HG03378 (cell line): ENCODE measurements at regions not wholly inside any gene's neighbourhood (a gene's known extent, or its start where the extent isn't known, plus 50 kb on each side); places are given as distances from the start of the nearest gene placed in this dataset.

Experiments
- ATAC-seq: cut with Tn5 transposase; IDR thresholded peaks from one replicate; pipeline ENCODE4 v1.9.1; 2021; ENCODE audit warnings: mild to moderate bottlenecking, moderate library complexity; ENCODE audit not compliant: unreplicated experiment

DNA sequence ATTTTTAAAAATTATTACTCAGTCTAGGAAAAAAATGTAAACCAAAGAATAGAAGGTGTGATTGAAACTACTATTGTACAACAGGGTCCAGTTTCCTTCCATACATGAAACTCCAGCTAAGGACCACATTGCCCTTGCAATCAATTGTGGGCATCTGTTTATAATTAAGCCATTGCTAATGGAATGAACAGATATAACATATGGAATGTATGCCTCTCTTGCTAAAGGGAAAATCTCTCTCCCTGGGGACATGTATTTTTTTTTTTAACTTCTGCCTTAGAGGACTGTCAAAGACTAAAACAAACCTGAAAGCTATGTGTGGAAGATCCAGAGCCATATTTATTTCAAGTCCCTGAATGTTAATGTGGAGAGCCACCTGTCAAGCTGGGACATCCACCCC is 336.8 kb upstream of the MANEA start:
- ATAC-seq, result no peak

DNA sequence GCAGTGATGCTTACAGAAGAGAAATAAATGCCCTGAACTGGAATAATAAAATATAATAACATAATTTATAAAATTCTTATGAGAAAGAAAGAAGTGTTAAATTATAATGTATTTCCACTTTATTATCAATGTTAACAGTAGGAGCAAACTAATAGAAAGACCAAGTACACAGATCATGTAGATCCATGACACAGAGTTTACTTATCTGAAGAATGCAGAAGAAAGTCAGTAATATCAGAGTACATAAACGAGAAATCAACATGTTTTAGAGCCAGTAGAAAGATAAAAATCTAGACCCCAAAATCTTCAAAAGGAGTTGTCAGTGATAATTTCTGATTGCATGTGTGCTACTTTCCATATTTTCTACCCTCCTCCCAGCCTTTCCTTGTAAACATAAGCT is 334.8 kb upstream of the MANEA start:
- ATAC-seq, result no peak

DNA sequence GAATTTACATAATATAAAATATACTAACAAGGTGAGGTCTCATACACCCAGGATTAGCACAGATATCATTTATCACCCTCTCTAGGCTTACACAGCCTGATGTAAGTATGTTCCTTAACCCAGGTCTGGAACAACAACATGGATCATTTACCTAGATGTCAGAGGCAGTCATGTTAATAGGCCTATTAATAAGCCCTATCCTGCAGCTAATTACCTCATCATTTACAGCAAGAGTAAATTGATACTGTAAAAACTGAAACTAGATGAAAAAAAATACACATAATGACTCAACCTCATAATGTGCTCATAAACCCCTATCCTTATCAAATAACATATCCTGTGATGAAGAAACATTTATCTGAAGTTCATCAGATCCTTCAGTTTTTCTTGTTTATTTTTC is 334.3 kb upstream of the MANEA start:
- ATAC-seq, result no peak

DNA sequence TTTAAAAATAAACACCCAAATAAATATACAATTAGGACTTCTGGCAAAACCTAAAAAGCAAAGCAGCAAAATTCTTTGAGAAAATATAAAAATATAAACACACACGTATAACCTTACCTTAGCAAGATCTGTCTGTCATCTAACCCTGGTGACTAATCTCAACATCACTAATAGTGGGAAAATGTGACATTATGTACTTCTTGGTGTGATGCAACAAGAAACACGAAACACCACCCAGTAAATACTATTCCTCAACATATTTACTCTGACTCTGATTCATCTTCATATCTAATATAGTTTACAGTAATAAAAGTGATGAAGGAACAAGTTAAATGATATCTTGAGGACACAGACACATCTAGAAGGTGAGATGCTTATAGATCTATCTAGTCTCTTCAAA is 332.6 kb upstream of the MANEA start:
- no peak for ATAC-seq

DNA sequence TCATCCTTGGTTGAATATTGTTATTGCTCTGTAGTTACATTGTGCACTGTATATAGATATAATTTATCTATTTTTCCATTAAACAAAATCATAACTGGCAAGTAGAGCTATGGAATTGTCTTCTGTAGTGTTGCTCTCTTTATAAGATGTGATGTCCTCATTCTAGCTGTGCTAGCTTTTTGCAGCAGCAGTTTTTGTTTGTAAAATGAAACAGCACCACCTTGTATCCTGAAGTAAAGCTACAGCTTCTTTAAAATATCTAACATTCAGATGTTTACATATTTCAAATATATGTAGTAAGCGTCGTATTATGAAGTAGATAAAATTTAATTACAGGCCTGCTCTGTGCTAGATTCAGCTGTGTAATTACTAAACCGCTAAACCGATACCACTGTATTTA is 328.8 kb upstream of the MANEA start:
- no peak for ATAC-seq

DNA sequence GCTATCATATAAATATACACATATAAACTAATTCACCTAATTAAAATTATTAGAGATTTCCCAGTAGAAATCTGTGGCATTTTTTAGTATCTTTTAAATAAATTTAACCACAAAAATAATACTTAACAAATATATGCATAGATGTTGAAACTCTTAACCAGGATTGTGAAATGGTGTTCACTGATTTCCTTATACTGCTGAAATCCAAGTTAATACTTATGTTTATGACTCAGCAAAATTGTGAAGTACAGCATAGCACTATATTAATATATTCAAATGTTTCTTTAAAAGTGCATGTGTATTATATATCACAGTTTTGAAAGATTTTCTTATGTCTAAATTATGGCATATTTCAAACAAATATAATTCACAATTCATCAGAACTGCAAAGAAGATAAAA is 328.2 kb upstream of the MANEA start:
- no peak for ATAC-seq

DNA sequence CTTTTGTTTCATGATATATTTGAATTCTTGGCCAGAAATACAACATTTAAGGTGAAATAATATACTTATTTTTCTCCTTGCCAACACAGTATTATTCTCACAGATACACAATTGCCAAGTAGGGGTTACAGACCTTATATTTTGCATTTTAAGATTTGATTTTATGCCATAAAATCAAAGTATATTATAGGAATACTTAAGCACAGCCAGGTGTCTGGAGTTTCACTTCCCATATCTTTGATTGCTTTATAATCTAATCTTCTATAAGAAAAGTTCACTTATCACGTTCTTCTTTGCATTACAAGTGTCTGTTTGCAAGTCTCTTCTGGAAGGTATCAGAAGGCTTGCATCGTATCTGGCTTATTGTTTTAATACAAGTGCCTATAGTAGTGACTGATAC is 327.7 kb upstream of the MANEA start:
- ATAC-seq, result no peak

DNA sequence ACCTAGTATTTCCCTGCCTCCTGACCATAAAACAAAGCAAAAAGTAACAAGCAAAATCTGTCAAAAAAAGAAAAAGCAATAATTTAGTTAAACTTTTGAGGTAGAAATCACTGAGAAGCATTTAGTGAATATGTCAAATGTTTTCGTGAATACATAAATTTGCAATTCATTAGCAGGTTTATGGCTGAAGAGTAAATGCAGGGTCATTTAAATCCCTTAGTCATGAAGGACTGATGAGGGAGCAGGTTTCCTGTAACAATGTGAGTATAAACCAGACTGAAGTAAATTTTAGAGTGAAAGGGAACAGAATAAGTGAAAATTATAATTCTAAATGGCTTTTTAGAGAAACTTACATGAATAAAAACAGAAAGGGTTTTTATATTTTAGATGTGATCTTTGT is 313.5 kb upstream of the MANEA start:
- ATAC-seq, result no peak

DNA sequence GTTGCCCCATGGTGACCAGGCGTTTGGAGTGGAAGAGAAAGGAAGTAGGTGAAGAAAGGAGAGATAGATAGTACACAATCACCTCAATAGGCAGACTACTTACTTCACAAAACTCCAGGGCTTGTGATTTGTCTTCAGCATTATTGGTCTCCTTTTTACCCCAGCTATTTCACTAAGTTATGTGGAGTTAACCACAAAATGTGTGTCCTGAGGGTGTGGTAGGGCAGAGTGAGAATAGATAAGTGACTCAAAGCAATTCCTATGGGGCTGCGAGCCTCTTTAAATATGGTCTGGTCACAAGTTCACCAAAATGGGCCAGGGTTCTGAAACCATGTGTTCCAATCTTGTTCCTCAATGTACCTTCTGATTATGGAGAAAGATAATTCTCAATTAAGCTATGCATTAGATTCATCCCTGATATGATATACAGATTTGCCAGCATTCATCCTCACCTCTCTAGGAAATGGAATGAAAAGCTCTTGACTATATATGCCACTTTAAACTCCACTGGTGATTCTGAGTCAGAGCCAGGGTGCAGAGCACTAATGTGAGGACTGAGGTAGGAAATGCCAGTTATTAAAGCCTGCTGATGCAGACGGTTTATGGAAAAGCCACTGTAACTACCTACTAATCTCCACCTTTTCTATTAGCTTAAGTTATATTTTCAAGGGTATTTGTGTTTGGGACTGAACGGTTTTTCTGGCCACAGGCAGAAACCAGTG is 310.6 kb upstream of the MANEA start:
- ATAC-seq, result no peak

DNA sequence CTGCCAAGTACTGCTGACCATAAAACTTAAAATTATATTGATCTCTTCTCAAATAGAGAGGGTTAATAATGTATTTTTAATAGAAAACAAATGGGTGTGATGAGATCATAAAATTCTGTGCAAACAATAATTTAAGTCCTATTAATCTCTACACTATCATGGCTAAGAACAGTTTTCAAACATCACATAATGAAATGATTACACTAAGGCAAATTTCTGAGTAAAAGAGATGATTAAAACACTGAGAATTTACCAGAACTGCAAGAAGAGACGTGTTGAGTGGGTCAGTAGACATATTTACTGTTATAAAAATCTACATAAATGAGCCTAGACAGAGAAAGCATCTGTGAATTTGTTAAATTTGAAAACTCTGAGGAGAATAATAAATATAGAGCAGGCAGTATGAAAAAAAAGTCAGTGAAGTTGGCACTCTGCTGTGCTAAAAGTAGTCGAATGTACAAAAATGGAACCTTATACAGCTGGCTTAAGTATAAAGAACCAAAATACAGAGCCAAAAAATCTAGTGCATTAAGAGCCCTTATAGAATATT is 302.6 kb upstream of the MANEA start:
- no peak for ATAC-seq

DNA sequence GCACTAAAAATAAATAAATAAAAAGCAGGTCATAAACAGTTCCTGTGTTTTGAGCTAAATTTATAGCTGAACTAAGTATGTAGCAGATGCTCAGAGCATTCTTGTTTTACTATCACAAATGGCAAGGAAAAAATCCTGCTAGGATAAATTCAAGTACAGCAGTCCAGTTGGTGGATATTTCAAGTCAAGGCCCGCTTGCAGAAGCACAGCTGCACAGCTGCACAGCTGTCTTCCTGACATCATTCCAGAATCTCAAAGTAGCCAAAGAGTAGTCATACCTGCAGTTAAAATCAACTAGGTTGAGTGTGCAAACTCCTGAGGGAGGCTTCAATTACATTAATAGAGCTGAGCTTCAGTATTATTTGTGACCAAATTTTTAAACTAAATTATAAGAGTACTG is 297.7 kb upstream of the MANEA start:
- ATAC-seq, result no peak

DNA sequence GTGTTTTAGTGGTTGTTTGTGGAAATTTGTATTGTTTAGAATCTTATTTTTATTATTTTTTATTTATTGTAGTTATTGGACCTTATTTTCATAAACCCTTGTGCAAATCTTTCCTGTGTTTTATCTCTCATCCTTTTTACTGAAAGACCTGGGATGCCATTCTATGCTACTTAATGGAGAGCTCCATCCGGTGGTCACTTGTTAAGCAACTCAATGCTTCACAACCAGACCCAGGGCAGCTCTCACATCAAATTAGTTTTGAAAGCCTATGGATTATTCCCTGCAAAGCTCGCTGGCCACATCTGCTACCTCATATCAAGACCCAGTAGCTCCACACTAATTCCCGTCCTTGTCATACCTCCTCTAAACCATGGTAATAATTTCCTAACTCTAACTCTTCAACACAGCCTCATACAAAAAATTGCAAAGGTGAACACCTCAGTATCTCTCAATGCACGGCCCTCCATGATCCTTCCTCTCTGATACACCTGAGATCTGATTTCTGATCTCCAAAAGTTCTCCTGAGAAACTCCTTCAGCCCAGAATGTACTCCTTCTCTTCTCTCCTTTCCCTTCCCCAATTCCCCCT is 296.6 kb upstream of the MANEA start:
- ATAC-seq, result no peak

DNA sequence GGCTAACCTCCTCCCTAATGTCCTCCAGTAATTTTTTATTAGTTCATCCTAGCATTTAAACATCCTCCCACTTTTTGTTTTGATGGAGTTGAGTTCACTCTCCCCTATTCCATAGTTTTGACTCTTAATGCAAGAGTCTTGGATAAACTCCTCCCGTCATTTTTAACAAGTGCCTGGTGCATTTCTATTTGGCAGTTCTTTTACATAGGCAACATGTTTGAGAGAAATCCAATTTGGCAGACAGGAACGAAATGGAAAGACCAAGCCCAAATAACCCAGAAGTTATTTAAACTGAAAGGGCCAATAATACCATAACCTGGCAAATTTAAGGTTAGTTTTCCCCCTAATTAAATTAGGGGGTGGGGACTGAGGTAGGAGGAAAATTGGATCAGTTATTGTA is 291.5 kb upstream of the MANEA start:
- ATAC-seq, result no peak

DNA sequence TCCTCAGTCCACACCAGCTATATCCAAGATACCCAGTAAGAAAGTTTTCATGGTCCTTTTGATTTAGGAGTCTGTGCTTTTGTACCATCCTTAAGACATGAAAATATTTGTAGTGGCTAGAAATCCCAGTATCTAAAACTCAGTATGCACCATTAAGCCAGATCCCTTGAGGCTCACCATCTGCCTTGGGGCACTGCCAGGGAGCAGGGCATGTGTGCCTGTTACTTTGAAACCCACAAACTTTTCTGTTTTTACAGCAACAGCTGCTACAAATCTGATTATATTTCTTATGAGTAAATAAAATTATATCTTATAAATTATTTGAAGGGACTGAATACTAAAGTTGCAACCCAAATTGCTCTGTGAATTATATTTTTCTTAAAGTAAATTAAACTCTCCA is 290.5 kb upstream of the MANEA start:
- no peak for ATAC-seq

DNA sequence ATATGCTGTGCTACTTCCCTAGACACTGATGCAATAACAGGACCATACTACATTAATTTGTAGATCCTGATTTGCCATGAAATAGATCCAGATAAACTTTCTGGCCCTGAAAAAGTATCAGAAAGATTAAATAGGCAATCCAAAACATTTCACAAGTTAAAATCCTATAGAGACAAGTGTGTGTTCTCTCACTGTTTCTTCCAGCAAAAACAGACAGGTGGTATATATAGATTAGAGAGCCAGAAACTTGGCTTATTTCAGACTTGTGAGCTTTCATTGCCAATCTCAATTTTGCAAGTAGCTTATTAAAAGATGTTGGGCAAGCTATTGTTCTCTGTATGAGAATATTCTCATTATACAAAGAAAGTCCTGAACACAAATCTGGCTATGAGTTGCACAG is 289.1 kb upstream of the MANEA start:
- no peak for ATAC-seq

DNA sequence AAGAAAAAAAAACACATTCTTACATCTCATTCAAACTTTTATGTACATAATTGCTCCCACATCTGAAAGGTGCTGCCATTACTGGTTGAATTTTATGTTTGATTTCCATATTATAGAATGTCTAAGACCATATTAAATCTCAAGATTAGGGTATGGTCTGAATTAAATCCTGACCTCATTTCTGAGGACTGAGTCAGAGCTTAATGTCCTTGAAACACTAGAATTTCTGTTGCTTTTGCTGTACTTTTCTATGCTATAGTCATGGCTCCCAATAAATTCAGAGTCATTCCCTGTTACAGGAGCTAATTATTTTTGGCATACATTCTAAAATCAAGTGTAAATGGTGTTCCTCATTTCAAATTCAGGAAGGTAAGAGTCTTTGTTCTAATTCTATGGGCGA is 285.3 kb upstream of the MANEA start:
- ATAC-seq, result no peak

DNA sequence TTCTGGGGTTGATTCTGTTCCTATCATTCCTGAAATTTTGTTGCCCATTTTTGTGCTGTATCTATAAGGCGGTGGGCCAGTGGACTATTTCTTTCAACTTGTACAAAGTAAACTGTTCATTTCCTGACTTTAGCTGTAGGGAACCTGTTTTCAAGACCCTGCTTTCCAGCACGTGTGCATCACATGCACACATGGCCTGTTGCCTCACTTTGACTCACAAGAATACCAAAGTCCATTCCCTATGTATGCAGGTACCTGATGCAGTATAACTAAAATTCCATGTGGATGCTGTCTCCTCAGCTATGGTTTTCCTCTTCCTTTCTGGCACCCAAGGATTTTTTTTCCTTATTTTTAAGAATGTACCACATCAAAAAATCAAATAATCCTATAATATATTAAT is 284.1 kb upstream of the MANEA start:
- no peak for ATAC-seq

DNA sequence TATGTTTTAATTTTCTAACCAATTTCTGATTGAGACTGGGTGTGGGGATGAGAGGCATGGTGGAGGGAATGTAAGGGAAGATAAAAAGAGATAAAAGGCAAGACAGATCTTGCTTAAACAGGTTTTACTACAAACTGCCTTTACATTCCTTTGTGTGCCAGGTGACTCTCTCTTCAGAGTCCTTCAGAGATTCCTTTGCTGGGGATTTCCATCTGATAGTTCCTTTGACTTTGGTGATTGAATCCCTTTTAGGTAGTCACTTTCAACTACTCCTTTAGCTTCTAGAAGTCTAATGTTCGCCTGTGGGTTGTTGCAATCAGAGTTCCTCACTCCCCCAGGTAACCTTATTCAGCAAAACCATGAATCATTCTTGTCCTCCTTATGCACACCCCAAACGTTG is 283.3 kb upstream of the MANEA start:
- ATAC-seq, result no peak

DNA sequence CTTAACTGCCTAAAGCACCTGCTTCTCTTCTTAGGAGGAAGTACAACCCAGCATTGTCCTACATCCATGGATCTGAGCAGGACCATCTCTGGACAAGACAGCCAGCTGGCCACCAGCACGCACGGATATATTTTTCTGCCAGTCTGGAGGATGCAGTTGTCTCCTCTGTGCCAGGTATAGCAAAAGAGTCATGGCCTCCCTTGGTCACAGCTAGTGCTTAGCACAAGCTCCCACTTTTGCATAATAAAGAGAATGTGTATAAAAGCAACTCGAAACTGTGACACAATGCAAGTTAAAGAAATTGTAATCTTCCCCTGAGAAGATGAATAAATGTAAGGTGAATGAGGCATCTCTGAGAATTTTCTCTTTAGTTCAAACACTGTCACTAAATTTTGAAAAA is 267.8 kb upstream of the MANEA start:
- ATAC-seq, result no peak

DNA sequence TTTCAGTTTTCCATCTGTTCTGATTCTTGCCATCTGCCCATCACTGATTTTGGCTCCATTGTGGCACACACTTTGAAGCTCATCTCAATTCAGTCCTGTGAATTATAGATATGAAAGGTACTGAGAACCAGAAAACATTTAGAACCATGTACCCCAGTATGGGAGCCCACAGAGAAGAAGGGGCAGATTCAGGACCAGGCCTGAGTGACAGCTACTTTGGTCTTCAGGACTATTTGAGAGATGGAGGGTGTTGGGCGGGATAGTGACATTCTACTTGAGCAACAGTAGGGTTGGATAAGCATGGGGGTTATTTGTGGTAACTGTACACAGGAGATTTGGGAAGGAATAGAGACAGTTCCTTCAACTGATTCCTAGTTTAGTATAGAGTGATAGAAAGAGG is 259.2 kb upstream of the MANEA start:
- ATAC-seq, result no peak

DNA sequence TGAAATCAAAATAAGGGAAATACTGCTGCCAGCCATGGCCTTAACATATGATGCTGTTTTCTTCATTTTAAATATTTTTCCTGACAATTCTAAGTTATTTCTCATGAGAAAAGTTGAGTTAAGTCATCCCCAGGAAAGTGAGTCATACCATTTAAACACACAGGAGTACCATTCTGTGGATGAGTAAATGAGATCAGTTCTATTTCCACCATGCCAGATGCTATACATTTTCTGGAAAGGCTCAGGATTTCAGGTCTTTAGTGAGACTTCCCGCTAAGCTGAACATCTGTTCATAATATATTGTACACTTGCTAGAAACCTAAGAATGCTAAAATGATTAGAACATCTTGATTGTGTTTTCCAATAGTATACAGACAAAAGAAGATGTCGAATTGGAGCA is 256.2 kb upstream of the MANEA start:
- no peak for ATAC-seq

DNA sequence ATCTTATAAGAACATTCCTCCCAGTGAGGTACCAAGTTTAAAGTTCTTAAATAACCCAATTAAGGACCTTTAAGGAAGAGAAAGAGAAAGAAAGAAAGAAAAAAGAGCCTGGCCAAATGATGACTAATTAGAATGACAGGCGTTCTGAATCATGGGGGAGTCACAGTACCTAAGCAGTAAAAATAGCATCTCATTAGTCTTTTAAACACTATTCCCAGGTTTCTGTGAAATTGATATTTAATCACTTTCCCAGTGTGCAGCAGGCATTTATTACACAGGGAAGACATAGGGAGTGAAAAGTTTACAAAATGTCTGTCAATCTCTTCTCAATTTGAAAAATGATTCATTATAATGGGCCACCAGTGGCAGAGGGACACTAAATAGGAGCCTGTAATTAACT is 251.4 kb upstream of the MANEA start:
- no peak for ATAC-seq

DNA sequence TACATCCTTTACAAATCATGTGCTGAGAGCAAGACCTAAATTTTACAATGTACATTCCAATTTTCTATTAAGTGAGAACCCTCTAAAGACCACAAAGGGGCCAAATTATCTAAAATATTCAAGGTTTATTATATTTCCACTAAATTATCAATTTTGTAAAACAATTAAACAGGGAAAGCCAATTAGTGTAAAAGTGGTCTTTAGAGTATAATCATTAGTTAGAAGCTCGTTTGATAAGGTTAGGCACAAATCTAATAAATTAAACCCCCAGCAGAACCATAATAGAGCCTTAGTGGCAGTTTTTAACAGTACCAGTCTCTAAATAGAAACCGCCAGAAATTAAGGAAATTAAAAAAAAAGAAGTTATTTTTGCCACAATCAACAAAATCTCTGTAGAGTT is 249.1 kb upstream of the MANEA start:
- ATAC-seq, result no peak
